ENCODE measurements at regions not wholly inside any gene's neighbourhood (a gene's known extent, or its start where the extent isn't known, plus 50 kb on each side); places are given as distances from the start of the nearest gene placed in this dataset.

DNA sequence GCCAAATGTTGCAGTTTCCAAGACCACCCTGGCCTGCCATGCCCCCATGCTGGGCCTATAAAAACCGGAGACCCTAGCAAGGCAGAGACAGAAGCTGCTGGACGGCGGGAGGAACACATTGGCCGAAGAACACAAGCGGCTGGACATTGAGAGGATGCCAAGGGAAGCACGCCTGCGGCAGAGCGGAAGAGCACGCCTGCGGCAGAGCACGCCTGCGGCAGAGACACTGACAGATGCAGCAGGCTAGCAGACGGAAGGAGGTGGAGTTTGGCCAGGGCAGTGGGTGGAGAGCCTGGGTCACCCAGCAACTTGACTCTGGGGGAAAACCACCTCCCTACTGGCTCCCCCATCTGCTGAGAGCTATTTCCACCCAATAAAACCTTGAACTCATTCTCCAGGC, 322.3 kb upstream of the TBL1XR1 start:
- DNase-seq (ENCODE audit: extremely low spot score) = no peak
- 97% methylated on average over 13 of the region's 13 CpGs for WGBS
- Histone ChIP-seq H3K27ac (ENCODE audit: low read depth) (no peak overlapping the region), H3K36me3 (ENCODE audit: insufficient read depth) (no peaks in the 10 kb centered on the region), H3K4me3 (ENCODE audit: low read depth, low read length) (no peak overlapping the region), H3K4me1 (ENCODE audit: insufficient read depth) (no peaks in the 10 kb centered on the region)

GRCh38 chr3:177521305-177521704, 324.0 kb upstream of the TBL1XR1 start:
- no peaks in the 10 kb centered on the region for H3K36me3 ChIP-seq (ENCODE audit: insufficient read depth)
- H3K4me1 ChIP-seq (ENCODE audit: insufficient read depth) = no peaks in the 10 kb centered on the region
- no peak overlapping the region for H3K4me3 ChIP-seq (ENCODE audit: low read depth, low read length)
- WGBS = 88% methylated on average over 8 of the region's 8 CpGs
- H3K27ac ChIP-seq (ENCODE audit: low read depth) = no peak overlapping the region
- peak; percentile 51 for DNase-seq (ENCODE audit: extremely low spot score)

DNA sequence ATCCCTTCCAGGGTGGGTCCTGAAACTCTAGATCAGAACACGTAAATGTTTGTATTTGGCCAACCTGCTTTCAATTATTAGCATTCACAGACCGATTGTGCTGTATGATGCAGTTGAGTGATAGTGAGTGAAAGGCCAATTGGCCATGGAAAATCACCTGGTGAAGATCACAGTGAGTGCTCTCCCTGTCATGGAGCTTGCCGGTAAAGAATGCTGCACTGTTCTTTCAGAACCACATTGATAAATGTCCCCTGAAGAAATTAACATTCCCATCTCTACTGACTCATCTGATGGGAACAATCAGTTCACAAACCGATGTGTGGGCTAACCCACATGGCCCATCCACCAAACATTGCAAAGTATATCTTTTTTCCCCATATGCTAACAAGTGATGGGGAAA, 324.8 kb upstream of the TBL1XR1 start:
- WGBS = 91% methylated on average over 4 of the region's 4 CpGs
- H3K27ac ChIP-seq (ENCODE audit: low read depth) = no peak overlapping the region
- DNase-seq (ENCODE audit: extremely low spot score) = no peak
- no peak overlapping the region for H3K4me3 ChIP-seq (ENCODE audit: low read depth, low read length)
- no peaks in the 10 kb centered on the region for H3K4me1 ChIP-seq (ENCODE audit: insufficient read depth)
- H3K36me3 ChIP-seq (ENCODE audit: insufficient read depth) = no peaks in the 10 kb centered on the region

GRCh38 chr3:177523067-177523675, 325.9 kb upstream of the TBL1XR1 start:
- H3K4me3 ChIP-seq (ENCODE audit: low read depth, low read length) = no peak overlapping the region
- DNase-seq (ENCODE audit: extremely low spot score) = no peak
- no peaks in the 10 kb centered on the region for H3K4me1 ChIP-seq (ENCODE audit: insufficient read depth)
- H3K36me3 ChIP-seq (ENCODE audit: insufficient read depth) = no peaks in the 10 kb centered on the region
- 62% methylated on average over 3 of the region's 3 CpGs for WGBS
- H3K27ac ChIP-seq (ENCODE audit: low read depth) = no peak overlapping the region

- WGBS = 72% methylated on average over 4 of the region's 4 CpGs
- no peak for DNase-seq (ENCODE audit: extremely low spot score)
- no peaks in the 10 kb centered on the region for H3K36me3 ChIP-seq (ENCODE audit: insufficient read depth)
- no peak overlapping the region for H3K4me3 ChIP-seq (ENCODE audit: low read depth, low read length)
- no peaks in the 10 kb centered on the region for H3K4me1 ChIP-seq (ENCODE audit: insufficient read depth)
- no peak overlapping the region for H3K27ac ChIP-seq (ENCODE audit: low read depth)
Observed at GRCh38 chr3:177523872-177524438, 326.7 kb upstream of the TBL1XR1 start.

GRCh38 chr3:177524742-177525141, 327.5 kb upstream of the TBL1XR1 start:
- H3K27ac ChIP-seq (ENCODE audit: low read depth) = no peak overlapping the region

GRCh38 chr3:177525414-177525813, 328.1 kb upstream of the TBL1XR1 start:
- DNase-seq (ENCODE audit: extremely low spot score) = no peak
- WGBS = 92% methylated on average over 1 of the region's 1 CpG
- Histone ChIP-seq H3K27ac (ENCODE audit: low read depth) (no peak overlapping the region), H3K36me3 (ENCODE audit: insufficient read depth) (no peaks in the 10 kb centered on the region), H3K4me3 (ENCODE audit: low read depth, low read length) (no peak overlapping the region), H3K4me1 (ENCODE audit: insufficient read depth) (no peaks in the 10 kb centered on the region)

More at GRCh38 chr3:177524742-177525141, 327.5 kb upstream of the TBL1XR1 start:
- Histone ChIP-seq H3K4me1 (ENCODE audit: insufficient read depth) (no peaks in the 10 kb centered on the region), H3K36me3 (ENCODE audit: insufficient read depth) (no peaks in the 10 kb centered on the region), H3K4me3 (ENCODE audit: low read depth, low read length) (no peak overlapping the region)
- WGBS = 98% methylated on average over 4 of the region's 4 CpGs
- DNase-seq (ENCODE audit: extremely low spot score) = no peak

DNA sequence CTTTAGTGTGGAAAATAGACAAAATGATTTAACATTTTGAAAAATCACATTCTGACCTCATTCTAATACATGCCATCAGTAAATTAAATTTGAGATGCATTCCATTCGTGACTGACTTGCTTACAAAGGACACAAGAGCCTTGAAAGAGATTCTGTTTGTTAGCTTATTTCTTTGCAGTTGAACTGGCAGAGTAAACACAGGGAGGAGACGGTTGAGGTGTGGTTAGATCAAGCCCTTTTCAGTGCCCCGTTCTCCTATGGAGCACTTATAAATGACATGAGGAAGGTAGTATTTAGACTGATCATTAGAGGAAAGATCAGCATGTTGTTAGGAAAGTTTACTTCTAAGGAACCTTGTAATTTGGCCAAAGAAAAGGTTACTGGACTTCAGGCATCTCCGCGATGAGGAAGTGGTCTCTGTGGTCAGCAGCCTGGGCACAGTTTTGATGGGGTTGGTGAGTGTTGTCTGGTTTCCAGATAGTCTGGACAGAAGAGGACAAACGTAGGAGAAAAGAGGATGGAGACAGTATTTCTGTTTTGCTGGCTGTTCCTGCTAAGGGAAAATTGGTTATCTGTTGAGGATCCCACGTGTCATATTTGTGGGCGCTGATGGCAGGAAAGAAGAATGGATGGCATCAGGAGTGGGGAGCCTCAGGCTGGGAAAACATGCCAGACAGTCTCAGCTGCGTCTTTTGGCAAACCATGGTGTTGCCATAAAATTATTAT, 328.9 kb upstream of the TBL1XR1 start:
- Histone ChIP-seq H3K4me3 (ENCODE audit: low read depth, low read length) (no peak overlapping the region), H3K36me3 (ENCODE audit: insufficient read depth) (no peaks in the 10 kb centered on the region), H3K4me1 (ENCODE audit: insufficient read depth) (no peaks in the 10 kb centered on the region), H3K27ac (ENCODE audit: low read depth) (no peak overlapping the region)
- no peak for DNase-seq (ENCODE audit: extremely low spot score)
- 86% methylated on average over 9 of the region's 9 CpGs for WGBS

- no peak overlapping the region for H3K4me3 ChIP-seq (ENCODE audit: low read depth, low read length)
- no peak overlapping the region for H3K27ac ChIP-seq (ENCODE audit: low read depth)
- no peak for DNase-seq (ENCODE audit: extremely low spot score)
- 81% methylated on average over 7 of the region's 7 CpGs for WGBS
- no peaks in the 10 kb centered on the region for H3K36me3 ChIP-seq (ENCODE audit: insufficient read depth)
- H3K4me1 ChIP-seq (ENCODE audit: insufficient read depth) = no peaks in the 10 kb centered on the region
Observed at GRCh38 chr3:177527182-177527581, 329.9 kb upstream of the TBL1XR1 start.

GRCh38 chr3:177528306-177529070, 331.2 kb upstream of the TBL1XR1 start:
- no peak overlapping the region for H3K4me3 ChIP-seq (ENCODE audit: low read depth, low read length)
- WGBS = 86% methylated on average over 2 of the region's 2 CpGs
- H3K4me1 ChIP-seq (ENCODE audit: insufficient read depth) = no peaks in the 10 kb centered on the region
- DNase-seq (ENCODE audit: extremely low spot score) = no peak
- no peaks in the 10 kb centered on the region for H3K36me3 ChIP-seq (ENCODE audit: insufficient read depth)
- H3K27ac ChIP-seq (ENCODE audit: low read depth) = no peak overlapping the region

GRCh38 chr3:177529071-177529550, 331.8 kb upstream of the TBL1XR1 start:
- Histone ChIP-seq H3K4me1 (ENCODE audit: insufficient read depth) (no peaks in the 10 kb centered on the region), H3K36me3 (ENCODE audit: insufficient read depth) (no peaks in the 10 kb centered on the region), H3K27ac (ENCODE audit: low read depth) (no peak overlapping the region), H3K4me3 (ENCODE audit: low read depth, low read length) (no peak overlapping the region)
- WGBS = 87% methylated on average over 1 of the region's 1 CpG
- no peak for DNase-seq (ENCODE audit: extremely low spot score)

GRCh38 chr3:177529716-177530335, 332.5 kb upstream of the TBL1XR1 start:
- H3K27ac ChIP-seq (ENCODE audit: low read depth) = no peak overlapping the region
- no peaks in the 10 kb centered on the region for H3K36me3 ChIP-seq (ENCODE audit: insufficient read depth)
- H3K4me1 ChIP-seq (ENCODE audit: insufficient read depth) = no peaks in the 10 kb centered on the region
- WGBS = 75% methylated on average over 5 of the region's 5 CpGs
- H3K4me3 ChIP-seq (ENCODE audit: low read depth, low read length) = no peak overlapping the region
- no peak for DNase-seq (ENCODE audit: extremely low spot score)

GRCh38 chr3:177530908-177531307, 333.6 kb upstream of the TBL1XR1 start:
- no peak overlapping the region for H3K4me3 ChIP-seq (ENCODE audit: low read depth, low read length)
- no peak for DNase-seq (ENCODE audit: extremely low spot score)
- H3K27ac ChIP-seq (ENCODE audit: low read depth) = no peak overlapping the region
- WGBS = 85% methylated on average over 5 of the region's 5 CpGs
- H3K36me3 ChIP-seq (ENCODE audit: insufficient read depth) = no peaks in the 10 kb centered on the region
- H3K4me1 ChIP-seq (ENCODE audit: insufficient read depth) = no peaks in the 10 kb centered on the region

Measured in urinary bladder (tissue), 3 donors.